ENCODE measurements at regions not wholly inside any gene's neighbourhood (a gene's known extent, or its start where the extent isn't known, plus 50 kb on each side); places are given as distances from the start of the nearest gene placed in this dataset.

- Histone ChIP-seq H3K9ac (ENCODE audit: low read length) (no peak overlapping the region), H3K9me3 (ENCODE audit: control insufficient read depth, low read depth, low read length) (no peaks in the 10 kb centered on the region), H3K36me3 (ENCODE audit: control insufficient read depth, low read depth, low read length) (no peaks in the 10 kb centered on the region), H3K27ac (ENCODE audit: low read length) (no peak overlapping the region), H3K27me3 (ENCODE audit: control insufficient read depth, insufficient read depth, low read length) (no peaks in the 10 kb centered on the region), H3K4me1 (ENCODE audit: control insufficient read depth, low read depth, low read length) (no peaks in the 10 kb centered on the region), H3K4me3 (ENCODE audit: low read length) (no peak overlapping the region)
Measured at GRCh38 chr3:44090036-44090435, 151.7 kb upstream of the TOPAZ1 start.

GRCh38 chr3:44092497-44092896 is 149.2 kb upstream of the TOPAZ1 start:
- no peaks in the 10 kb centered on the region for H3K4me1 ChIP-seq (ENCODE audit: control insufficient read depth, low read depth, low read length)
- no peak overlapping the region for H3K9ac ChIP-seq (ENCODE audit: low read length)
- H3K4me3 ChIP-seq (ENCODE audit: low read length), result no peak overlapping the region
- H3K9me3 ChIP-seq (ENCODE audit: control insufficient read depth, low read depth, low read length), result no peaks in the 10 kb centered on the region
- H3K36me3 ChIP-seq (ENCODE audit: control insufficient read depth, low read depth, low read length), result no peaks in the 10 kb centered on the region
- no peak overlapping the region for H3K27ac ChIP-seq (ENCODE audit: low read length)
- H3K27me3 ChIP-seq (ENCODE audit: control insufficient read depth, insufficient read depth, low read length), result no peaks in the 10 kb centered on the region

- no peak overlapping the region for H3K9ac ChIP-seq (ENCODE audit: low read length)
- H3K27me3 ChIP-seq (ENCODE audit: control insufficient read depth, insufficient read depth, low read length), result no peaks in the 10 kb centered on the region
- H3K9me3 ChIP-seq (ENCODE audit: control insufficient read depth, low read depth, low read length), result no peaks in the 10 kb centered on the region
- H3K27ac ChIP-seq (ENCODE audit: low read length), result no peak overlapping the region
- peaks cover 6% of the 10 kb centered on the region for H3K4me1 ChIP-seq (ENCODE audit: control insufficient read depth, low read depth, low read length)
- no peak overlapping the region for H3K4me3 ChIP-seq (ENCODE audit: low read length)
- no peaks in the 10 kb centered on the region for H3K36me3 ChIP-seq (ENCODE audit: control insufficient read depth, low read depth, low read length)
Measured at GRCh38 chr3:44093531-44093930, 148.2 kb upstream of the TOPAZ1 start.

- H3K9ac ChIP-seq (ENCODE audit: low read length), result no peak overlapping the region
- no peak overlapping the region for H3K4me3 ChIP-seq (ENCODE audit: low read length)
- H3K27me3 ChIP-seq (ENCODE audit: control insufficient read depth, insufficient read depth, low read length), result no peaks in the 10 kb centered on the region
- peaks cover 10% of the 10 kb centered on the region for H3K4me1 ChIP-seq (ENCODE audit: control insufficient read depth, low read depth, low read length)
- H3K27ac ChIP-seq (ENCODE audit: low read length), result no peak overlapping the region
- no peaks in the 10 kb centered on the region for H3K9me3 ChIP-seq (ENCODE audit: control insufficient read depth, low read depth, low read length)
- no peaks in the 10 kb centered on the region for H3K36me3 ChIP-seq (ENCODE audit: control insufficient read depth, low read depth, low read length)
Measured at GRCh38 chr3:44098656-44099415, 142.8 kb upstream of the TOPAZ1 start.

GRCh38 chr3:44099566-44100297 is 142.0 kb upstream of the TOPAZ1 start:
- no peak overlapping the region for H3K4me3 ChIP-seq (ENCODE audit: low read length)
- H3K4me1 ChIP-seq (ENCODE audit: control insufficient read depth, low read depth, low read length), result peaks cover 10% of the 10 kb centered on the region

GRCh38 chr3:44100298-44100695 is 141.4 kb upstream of the TOPAZ1 start:
- Histone ChIP-seq H3K27me3 (ENCODE audit: control insufficient read depth, insufficient read depth, low read length) (no peaks in the 10 kb centered on the region), H3K9me3 (ENCODE audit: control insufficient read depth, low read depth, low read length) (no peaks in the 10 kb centered on the region)

More at GRCh38 chr3:44099566-44100297, 142.0 kb upstream of the TOPAZ1 start:
- H3K36me3 ChIP-seq (ENCODE audit: control insufficient read depth, low read depth, low read length), result no peaks in the 10 kb centered on the region
- no peaks in the 10 kb centered on the region for H3K9me3 ChIP-seq (ENCODE audit: control insufficient read depth, low read depth, low read length)
- no peaks in the 10 kb centered on the region for H3K27me3 ChIP-seq (ENCODE audit: control insufficient read depth, insufficient read depth, low read length)
- H3K9ac ChIP-seq (ENCODE audit: low read length), result no peak overlapping the region
- no peak overlapping the region for H3K27ac ChIP-seq (ENCODE audit: low read length)

GRCh38 chr3:44104043-44104442 is 137.6 kb upstream of the TOPAZ1 start:
- Histone ChIP-seq H3K27ac (ENCODE audit: low read length) (no peak overlapping the region), H3K36me3 (ENCODE audit: control insufficient read depth, low read depth, low read length) (no peaks in the 10 kb centered on the region), H3K9ac (ENCODE audit: low read length) (no peak overlapping the region), H3K4me1 (ENCODE audit: control insufficient read depth, low read depth, low read length) (no peaks in the 10 kb centered on the region), H3K27me3 (ENCODE audit: control insufficient read depth, insufficient read depth, low read length) (no peaks in the 10 kb centered on the region), H3K4me3 (ENCODE audit: low read length) (no peak overlapping the region), H3K9me3 (ENCODE audit: control insufficient read depth, low read depth, low read length) (no peaks in the 10 kb centered on the region)

More at GRCh38 chr3:44100298-44100695, 141.4 kb upstream of the TOPAZ1 start:
- H3K4me3 ChIP-seq (ENCODE audit: low read length), result no peak overlapping the region
- H3K9ac ChIP-seq (ENCODE audit: low read length), result no peak overlapping the region
- H3K36me3 ChIP-seq (ENCODE audit: control insufficient read depth, low read depth, low read length), result no peaks in the 10 kb centered on the region
- H3K27ac ChIP-seq (ENCODE audit: low read length), result no peak overlapping the region
- peaks cover 10% of the 10 kb centered on the region for H3K4me1 ChIP-seq (ENCODE audit: control insufficient read depth, low read depth, low read length)

GRCh38 chr3:44104668-44105321 is 136.9 kb upstream of the TOPAZ1 start:
- Histone ChIP-seq H3K27ac (ENCODE audit: low read length) (no peak overlapping the region), H3K9me3 (ENCODE audit: control insufficient read depth, low read depth, low read length) (no peaks in the 10 kb centered on the region), H3K4me1 (ENCODE audit: control insufficient read depth, low read depth, low read length) (no peaks in the 10 kb centered on the region), H3K9ac (ENCODE audit: low read length) (no peak overlapping the region), H3K36me3 (ENCODE audit: control insufficient read depth, low read depth, low read length) (no peaks in the 10 kb centered on the region), H3K4me3 (ENCODE audit: low read length) (no peak overlapping the region), H3K27me3 (ENCODE audit: control insufficient read depth, insufficient read depth, low read length) (no peaks in the 10 kb centered on the region)

- Histone ChIP-seq H3K27me3 (ENCODE audit: control insufficient read depth, insufficient read depth, low read length) (no peaks in the 10 kb centered on the region), H3K36me3 (ENCODE audit: control insufficient read depth, low read depth, low read length) (no peaks in the 10 kb centered on the region), H3K9me3 (ENCODE audit: control insufficient read depth, low read depth, low read length) (no peaks in the 10 kb centered on the region), H3K4me1 (ENCODE audit: control insufficient read depth, low read depth, low read length) (no peaks in the 10 kb centered on the region), H3K4me3 (ENCODE audit: low read length) (no peak overlapping the region), H3K27ac (ENCODE audit: low read length) (no peak overlapping the region), H3K9ac (ENCODE audit: low read length) (no peak overlapping the region)
Measured at GRCh38 chr3:44105571-44105970, 136.1 kb upstream of the TOPAZ1 start.

- H3K9ac ChIP-seq (ENCODE audit: low read length), result no peak overlapping the region
Measured at GRCh38 chr3:44106756-44107155, 134.9 kb upstream of the TOPAZ1 start.

GRCh38 chr3:44108481-44108880 is 133.2 kb upstream of the TOPAZ1 start:
- no peak overlapping the region for H3K4me3 ChIP-seq (ENCODE audit: low read length)
- no peaks in the 10 kb centered on the region for H3K27me3 ChIP-seq (ENCODE audit: control insufficient read depth, insufficient read depth, low read length)
- no peaks in the 10 kb centered on the region for H3K36me3 ChIP-seq (ENCODE audit: control insufficient read depth, low read depth, low read length)
- H3K9ac ChIP-seq (ENCODE audit: low read length), result no peak overlapping the region
- no peaks in the 10 kb centered on the region for H3K4me1 ChIP-seq (ENCODE audit: control insufficient read depth, low read depth, low read length)
- H3K9me3 ChIP-seq (ENCODE audit: control insufficient read depth, low read depth, low read length), result no peaks in the 10 kb centered on the region
- no peak overlapping the region for H3K27ac ChIP-seq (ENCODE audit: low read length)

More at GRCh38 chr3:44106756-44107155, 134.9 kb upstream of the TOPAZ1 start:
- H3K4me1 ChIP-seq (ENCODE audit: control insufficient read depth, low read depth, low read length), result no peaks in the 10 kb centered on the region
- H3K9me3 ChIP-seq (ENCODE audit: control insufficient read depth, low read depth, low read length), result no peaks in the 10 kb centered on the region
- no peaks in the 10 kb centered on the region for H3K36me3 ChIP-seq (ENCODE audit: control insufficient read depth, low read depth, low read length)
- H3K27me3 ChIP-seq (ENCODE audit: control insufficient read depth, insufficient read depth, low read length), result no peaks in the 10 kb centered on the region
- no peak overlapping the region for H3K27ac ChIP-seq (ENCODE audit: low read length)
- H3K4me3 ChIP-seq (ENCODE audit: low read length), result no peak overlapping the region

All from iPS-18a (cell line).